GM18507 (cell line): ENCODE measurements at regions not wholly inside any gene's neighbourhood (a gene's known extent, or its start where the extent isn't known, plus 50 kb on each side); places are given as distances from the start of the nearest gene placed in this dataset.

Experiments
- DNase-seq: peaks from one replicate; pipeline ENCODE4 v3.0.0; 2011; ENCODE audit warnings: low read depth; ENCODE audit not compliant: insufficient read length; ENCODE audit errors: extremely low spot score
- FAIRE-seq: peaks from 2 replicates; lab custom pipeline; 2011; peaks lifted over from hg19 to GRCh38; lab: Jason Lieb, UNC

DNA sequence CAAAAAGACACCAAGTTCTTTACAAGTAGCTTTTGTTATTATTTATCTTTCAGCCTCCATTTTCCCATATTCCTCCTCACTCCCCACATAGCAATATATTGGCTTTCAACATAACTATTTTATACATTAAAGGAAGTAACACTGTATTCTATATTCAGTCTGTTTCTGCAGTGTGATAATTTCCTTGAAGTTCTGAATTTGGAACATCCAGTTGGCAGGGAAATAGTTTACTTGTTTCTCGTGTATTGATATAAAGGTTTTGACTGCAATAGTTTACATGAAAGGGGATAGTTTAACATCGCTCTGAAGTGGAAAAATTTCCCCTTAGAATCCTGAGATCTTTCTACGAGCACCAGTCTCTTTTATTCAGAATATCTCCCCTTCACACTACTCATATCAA, 341.5 kb upstream of the ANO3 start:
- no peak for FAIRE-seq
- DNase-seq = no peak

DNA sequence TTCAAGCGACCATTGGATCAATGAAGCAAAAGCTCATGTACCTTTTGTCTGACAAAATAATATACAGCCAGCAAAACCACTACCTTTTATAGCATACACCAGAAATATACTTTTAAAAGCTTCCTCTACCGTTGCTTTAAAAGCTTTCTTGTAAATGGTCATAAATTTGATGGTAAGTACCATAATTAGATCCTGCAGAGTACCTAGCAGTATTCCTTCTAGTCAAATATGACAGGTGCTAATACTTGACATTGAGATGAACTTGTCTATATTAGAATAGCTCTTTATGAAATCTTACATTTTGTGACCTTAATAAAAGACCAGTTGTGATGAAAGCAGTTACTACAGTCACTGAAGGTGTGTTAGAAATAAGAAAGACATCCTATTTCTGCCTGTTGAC, 340.5 kb upstream of the ANO3 start:
- DNase-seq (no peak), FAIRE-seq (no peak)

DNA sequence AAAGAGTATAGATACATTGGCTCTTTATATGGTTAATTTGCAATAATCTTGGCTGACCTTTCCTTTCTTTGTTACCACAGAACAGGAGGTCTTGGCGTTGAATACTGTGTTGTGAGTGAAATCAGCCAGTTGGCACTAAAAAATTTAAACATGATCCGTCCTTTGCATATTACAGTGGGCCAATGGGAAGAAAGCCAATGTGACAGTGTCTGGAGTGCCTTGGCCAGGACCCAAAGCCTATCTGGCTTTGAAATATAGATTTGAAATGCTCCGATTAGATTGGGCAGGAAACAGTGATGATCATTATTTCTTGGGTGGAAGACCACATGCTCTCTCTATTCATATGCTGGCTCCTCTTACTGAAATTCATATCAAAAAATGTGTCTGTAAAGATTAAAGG, 339.6 kb upstream of the ANO3 start:
- no peak for FAIRE-seq
- no peak for DNase-seq

DNA sequence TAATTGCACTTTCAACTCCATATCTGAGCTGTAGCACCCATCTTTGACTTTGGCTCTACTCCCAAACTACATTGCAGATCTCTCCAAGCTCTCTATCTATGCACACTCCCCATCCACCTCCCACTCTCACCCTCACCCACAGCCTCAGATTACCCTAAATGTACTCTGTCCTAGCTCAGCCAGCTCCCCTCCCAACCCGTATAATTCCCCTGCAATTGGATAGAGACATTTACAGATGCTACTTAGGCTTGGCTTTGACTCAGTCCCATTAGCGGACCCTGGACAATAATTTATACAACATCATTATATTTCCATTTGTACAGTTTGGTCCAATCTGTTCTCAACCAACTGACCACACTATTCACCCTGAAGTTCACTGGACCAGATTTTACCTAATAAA, 338.9 kb upstream of the ANO3 start:
- DNase-seq (no peak), FAIRE-seq (no peak)

DNA sequence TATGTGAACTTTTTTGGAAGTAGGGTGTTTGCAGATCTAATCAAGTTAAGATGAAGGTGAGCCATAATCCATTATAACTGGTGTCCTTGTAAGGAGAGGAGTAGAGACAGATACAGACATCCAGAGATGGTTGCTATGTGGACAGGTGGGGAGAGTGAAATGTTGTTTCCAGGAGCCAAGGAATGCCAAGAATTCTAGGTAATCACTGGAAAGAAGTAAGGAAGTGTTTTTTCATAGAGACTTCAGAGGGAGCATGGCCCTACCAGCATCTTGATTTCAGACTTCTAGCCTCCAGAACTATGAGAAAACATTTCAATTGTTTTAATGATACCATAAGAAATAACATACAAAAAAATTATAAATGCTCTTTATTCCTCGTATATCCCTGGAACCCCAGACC, 320.5 kb upstream of the ANO3 start:
- no peak for DNase-seq
- no peak for FAIRE-seq

DNA sequence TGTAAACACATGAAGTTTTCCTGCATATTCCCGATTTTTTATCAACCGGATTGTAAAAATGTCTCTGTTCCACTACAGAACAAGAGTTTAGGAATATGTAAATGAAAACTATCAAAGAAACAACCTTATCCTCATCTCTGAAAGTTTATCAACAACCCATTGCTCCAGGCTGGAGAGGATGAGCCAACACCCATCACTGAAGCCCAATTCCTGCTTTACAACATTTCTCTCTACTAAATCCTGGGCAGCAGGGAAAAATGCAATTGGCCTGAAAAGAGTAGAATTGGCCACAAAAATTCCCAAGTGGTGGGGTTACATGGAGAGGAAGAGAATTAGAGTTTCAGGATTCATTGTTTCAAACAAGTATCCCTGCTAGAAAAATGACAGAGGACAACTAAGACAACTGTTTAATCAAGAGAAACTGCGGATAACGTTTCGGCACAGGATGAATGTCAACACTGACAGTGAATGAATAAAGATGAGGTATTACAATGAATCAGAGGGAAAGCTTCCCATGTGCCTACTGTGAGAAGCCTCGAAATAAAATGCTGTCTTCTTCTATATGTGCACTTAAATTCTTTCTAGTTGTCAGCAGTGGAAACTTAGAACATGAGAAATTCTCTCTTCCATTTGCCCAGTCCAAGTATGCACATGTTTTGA, 317.3 kb upstream of the ANO3 start:
- DNase-seq (no peak), FAIRE-seq (no peak)

DNA sequence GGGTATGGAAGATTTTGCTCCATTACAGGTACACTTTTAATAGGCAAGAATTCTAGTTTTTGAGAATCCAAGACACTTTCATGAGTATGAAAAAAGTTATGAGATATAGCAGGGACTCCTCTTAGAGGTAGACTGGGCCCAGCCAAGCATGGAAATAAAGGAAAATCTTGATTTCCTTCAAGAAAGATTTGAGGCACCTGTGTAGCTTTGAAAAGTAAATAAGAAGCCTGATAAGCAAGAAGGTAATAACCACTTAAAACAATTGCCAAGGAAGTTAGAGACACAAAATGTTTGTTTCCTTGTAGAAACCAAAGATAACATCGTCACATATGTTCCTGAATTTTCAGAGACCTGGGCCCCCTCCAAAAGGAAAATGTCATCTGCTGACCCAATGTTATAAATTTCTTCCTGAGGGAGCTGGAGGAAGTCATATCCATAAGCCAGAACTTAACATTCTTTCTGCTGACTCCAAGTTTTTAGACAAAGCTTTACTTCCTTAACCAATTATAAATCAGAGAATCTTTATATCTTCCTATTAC, 314.5 kb upstream of the ANO3 start:
- FAIRE-seq (no peak), DNase-seq (no peak)

DNA sequence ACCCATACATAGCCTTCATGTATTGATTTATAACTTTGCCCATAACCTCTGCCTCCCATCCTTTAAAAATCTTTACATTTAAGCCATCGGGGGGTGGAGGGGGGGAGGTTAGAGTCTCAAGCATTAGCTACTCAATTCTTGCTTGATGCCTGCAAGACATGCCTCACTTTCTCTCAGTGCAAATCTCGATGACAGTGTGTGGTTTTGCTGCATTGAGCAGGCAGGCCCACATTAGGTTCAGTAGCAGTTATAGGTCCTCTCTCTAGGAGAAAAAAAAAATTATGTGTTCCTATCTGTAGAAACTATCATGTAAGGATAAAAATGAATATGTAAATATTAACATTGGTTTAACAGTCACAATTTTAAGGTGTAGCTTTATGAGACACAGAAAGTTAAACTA, 314.0 kb upstream of the ANO3 start:
- DNase-seq = no peak
- FAIRE-seq = no peak

DNA sequence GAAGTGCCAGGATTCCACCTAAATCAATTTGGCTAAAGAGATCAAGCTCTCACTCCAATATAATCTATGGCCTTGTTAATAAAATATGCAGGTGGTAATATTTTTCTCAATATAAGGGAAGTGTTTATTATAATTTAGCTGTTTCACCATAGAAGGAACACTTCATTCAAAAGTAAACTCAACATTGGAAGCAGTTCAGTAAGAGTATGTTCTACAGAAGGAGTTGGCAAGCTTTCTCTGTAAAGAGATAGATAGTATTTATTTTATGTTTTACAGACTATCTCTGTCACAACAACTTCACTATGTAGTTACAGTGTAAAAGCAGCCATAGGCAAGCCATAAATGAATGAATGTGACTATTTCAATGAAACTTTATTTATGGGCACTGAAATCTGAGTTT, 313.6 kb upstream of the ANO3 start:
- DNase-seq (no peak), FAIRE-seq (no peak)

DNA sequence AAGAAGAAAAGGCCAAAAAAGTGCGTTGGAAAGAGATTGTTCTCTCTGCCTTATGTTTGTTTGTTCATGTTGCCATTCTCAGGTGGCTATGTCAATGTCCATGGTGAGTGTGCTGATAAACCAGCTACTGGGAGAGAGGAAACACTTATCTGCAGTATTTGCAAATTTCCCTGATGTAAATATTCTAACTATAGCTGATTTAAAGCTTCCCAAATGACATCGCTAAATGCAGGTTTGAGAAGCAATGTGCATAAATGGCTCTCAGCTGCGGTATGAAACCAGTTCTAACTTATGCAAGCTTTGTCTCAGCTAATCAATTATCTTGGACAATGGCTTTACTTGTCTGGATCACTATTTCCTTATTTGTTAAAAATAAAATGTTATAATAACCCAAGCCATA, 312.5 kb upstream of the ANO3 start:
- FAIRE-seq (no peak), DNase-seq (no peak)

DNA sequence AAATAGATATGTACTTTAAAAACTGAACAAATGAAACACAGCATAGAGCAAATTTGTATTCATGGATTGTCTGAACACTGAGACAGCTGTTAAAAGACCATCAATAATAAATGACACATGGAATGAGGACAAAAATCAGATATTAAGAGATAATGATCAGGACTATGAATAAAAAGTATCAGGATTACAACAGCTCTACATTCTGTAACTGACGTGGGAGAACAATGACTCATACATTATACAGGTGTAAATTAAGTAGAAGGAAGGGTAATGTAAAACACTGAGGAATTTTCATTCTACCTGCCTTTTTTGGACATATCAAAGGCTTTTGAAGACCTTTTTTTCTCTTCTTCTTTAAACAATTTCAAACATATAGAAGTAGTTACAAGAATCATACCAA, 310.9 kb upstream of the ANO3 start:
- FAIRE-seq (no peak), DNase-seq (no peak)

DNA sequence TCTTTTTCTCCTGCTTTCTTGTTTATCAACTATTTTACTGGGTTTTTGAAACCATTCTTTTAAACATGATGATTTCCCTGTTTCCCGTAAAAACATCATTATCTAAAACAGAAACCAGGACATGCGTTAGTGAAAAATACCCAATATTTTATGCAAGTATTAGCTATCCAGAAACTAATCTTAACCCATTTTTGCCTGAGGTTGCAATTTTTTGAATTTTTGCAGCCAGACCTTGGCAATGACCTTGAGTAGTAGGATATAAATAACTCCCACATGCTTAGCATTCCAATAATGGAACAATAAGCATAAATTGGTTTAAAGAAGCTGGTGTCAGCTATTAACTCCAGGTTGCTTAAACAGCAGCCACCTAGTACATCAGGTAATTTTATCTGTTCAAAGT, 308.9 kb upstream of the ANO3 start:
- no peak for DNase-seq
- FAIRE-seq = no peak

DNA sequence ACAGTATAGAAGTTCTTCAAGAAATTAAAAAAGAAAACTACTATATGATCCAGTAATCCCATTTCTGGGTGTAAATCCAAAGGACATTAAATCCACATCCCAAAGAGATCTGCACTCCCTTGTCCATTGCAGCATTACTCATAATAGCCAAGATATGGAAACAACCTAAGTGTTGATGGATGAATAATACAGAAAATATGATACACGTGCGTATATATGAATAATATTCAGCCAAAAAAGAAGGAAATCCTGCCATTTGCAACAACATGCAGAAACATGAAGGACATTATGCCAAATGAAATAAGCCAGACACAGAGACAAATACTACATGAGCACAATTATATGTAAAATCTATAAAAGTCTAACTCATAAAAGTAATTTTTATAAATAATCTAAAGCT, 306.3 kb upstream of the ANO3 start:
- no peak for DNase-seq
- FAIRE-seq = no peak

DNA sequence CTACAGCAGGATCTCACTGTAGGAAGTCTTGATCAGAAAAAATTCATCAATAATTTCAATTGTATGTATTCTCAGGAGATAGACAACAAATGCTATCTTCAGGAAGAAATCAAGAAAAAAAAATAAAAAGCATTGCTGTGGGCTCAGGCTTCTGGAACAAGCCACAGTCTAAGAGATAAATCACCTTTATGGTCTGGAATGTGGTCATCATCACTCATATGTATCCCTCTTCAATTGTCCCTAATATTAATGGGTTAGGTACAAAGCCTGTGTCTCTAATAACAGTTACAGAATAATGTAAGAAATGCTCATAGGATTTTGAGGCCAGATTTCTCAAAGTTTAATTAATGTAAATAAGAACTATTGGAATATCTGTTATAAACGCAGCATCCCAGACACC, 305.9 kb upstream of the ANO3 start:
- FAIRE-seq = no peak
- DNase-seq = no peak

DNA sequence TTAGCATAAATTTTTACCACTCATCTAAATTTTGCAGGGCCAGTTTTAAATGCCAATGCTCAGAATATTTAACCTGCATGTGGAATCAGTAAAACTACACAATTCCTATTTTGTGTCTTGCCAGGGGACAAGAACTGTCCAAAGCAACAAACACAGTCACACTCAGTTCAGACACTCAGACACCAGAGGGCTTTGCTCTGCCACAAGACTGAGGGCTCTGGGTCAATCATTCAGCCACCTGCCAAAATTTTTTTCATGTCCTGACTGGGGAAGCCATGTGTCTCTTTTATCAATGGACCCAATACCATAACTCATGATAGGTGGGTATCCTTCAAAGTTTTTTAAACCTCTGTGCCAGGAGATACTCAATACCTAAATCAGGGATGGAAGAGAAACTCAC, 304.0 kb upstream of the ANO3 start:
- FAIRE-seq = no peak
- no peak for DNase-seq

DNA sequence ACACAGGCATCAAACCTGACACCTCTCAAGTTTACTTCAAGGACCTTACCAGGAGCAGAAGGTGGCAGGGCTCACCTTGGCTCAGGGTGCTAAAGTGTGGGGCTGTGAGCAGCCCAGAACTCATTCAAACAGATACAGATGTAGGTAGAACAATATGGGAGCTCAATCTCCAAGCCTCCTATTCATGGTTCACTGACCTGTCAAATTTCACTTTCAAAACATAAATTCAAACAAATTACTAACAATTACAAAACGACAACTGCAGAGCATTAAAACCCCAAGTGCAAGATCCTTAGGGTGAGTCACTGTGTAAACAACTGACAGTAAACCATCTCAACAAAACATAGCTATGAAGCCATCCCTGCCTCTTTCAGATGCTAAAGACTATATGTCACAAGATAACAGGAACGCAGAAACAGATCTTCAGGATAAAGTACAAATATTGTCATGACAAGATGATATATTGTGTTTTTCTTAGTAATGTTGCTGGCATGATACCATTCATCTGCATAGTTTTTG, 303.5 kb upstream of the ANO3 start:
- DNase-seq (no peak), FAIRE-seq (no peak)

DNA sequence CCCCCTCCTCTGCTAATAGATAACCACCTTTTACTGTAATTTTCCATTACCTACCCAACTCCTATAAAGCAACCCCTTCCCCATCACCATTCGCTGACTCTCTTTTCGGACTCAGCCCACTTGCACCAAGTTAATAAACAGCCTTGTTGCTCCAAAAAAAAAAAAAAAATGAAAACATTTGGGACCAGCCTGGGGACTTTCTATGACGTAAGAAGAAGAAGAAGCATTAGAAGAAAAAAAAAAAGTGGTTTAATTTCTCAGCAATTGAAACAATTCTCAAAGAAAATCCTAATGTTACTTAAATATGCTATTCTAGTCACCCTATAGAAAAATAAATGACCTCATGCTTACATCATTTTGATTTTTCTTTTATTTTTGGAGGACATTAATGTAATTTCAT, 301.5 kb upstream of the ANO3 start:
- FAIRE-seq = no peak
- no peak for DNase-seq

DNA sequence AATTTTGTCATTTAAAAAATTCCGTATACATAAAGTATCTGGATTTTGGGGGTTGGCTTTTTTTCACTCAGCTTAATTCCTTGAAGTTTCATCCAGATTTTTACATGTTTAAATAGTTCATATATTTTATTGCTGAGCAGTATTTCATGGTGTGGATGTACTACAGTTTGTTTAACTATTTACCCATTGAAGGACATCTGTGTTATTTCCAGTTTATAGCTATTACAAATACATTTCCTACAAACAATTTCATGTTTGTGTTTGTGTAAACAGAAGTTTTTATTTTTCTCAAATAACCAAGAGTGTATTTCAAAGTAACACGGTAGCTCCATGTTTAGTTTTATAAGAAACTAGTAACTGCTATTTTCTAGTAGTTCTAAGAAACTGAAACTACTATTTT, 299.7 kb upstream of the ANO3 start:
- DNase-seq (no peak), FAIRE-seq (no peak)

DNA sequence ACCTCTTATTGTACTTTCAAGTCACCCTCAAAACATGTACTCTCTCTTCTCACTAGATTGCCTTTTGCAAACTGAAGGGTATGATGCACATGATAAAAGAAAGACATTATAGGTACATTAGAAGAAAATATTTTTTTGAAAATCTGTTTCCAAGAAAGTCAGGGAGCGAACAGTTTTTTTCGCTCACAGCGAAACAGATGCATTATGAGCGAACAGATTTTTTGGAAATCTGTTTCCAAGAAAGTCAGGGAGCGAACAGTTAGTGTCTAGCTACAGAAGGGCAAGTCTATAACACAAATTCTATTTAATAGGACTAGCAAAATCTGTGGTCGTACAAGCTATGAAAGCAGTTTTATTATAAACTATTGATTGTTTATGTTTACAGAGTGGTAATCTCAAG, 296.2 kb upstream of the ANO3 start:
- DNase-seq = no peak
- no peak for FAIRE-seq

DNA sequence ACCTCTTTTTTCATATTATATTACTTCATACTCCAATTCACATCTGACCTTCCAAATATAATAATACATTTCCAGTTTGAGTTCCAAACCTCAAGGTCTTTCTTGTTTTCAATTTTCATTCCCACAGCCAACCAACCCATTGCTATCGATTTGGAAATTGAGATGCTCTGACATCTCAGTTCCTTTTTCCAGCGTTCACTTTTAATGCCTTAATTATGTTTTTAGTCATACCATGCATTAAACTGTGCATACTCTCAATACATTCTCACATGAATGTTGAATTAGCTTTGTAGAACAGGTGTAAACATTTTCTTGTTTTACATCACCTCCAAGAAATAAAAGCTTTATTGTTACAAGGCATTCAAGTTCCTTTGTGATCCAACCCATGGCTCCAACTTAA, 294.2 kb upstream of the ANO3 start:
- FAIRE-seq (no peak), DNase-seq (no peak)

DNA sequence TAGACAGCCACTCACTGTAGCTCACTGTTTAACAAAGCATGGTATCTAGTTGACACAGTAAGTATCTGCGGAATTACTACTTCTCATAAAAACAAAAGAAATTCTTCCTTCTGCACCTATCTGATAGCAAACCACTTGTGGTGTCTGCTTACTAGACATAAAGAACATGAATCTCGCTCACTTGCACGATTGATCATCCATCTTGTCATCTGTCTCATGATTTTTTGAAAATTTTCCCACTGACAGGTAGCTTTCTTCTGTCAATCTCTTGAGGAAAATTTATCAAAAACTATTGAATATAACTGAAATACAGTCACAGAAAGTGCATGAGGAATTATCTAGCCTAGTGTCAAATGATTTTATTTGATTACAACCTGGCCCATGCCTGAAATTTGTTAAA, 291.6 kb upstream of the ANO3 start:
- DNase-seq (no peak), FAIRE-seq (no peak)

DNA sequence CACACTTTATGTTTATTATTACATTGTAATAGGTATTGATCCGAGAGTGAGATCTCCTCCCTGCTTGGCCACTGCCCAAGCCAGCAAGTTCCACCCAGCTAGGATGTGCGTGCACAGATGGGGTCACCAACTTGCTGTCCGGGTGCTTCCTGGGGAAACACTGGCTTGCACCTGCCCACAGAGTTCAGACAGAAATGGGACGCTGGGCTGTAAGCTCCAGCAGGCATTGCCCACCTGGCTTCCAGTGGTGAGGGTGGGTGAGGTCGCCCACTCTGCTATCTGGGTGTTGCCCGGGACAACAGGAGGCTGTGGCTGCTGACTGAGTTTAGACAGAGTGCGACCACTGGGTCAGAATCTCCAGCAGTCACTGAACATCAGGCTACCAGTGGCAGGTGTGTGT, 289.8 kb upstream of the ANO3 start:
- no peak for FAIRE-seq
- no peak for DNase-seq
